B cell (primary cell): ENCODE measurements at regions not wholly inside any gene's neighbourhood (a gene's known extent, or its start where the extent isn't known, plus 50 kb on each side); places are given as distances from the start of the nearest gene placed in this dataset.

Experiments
- ATAC-seq: fragments of 200-7000 bp; cut with Tn5 transposase; one replicate; pipeline ENCODE4 v1.10.0; 2021; ENCODE audit warnings: low read depth, mild to moderate bottlenecking, moderate number of reproducible peaks, moderate library complexity
- CTCF ChIA-PET: fragments of 350-600 bp; sonication (Branson Sonifier 250); formaldehyde crosslinking; loops from one replicate; lab custom pipeline; 2021; ENCODE audit warnings: antibody characterized with exemption, inconsistent platforms; lab: Charles Lee
- POLR2A ChIA-PET: fragments of 350-600 bp; sonication (Branson Sonifier 250); formaldehyde crosslinking; loops from one replicate; lab custom pipeline; 2021; ENCODE audit warnings: antibody characterized with exemption; lab: Charles Lee
- DNase-seq: peaks from one replicate; pipeline ENCODE4 v3.0.0; 2013
- H2AFZ ChIP-seq: 2 replicates; pipeline ENCODE4 v1.6.1; 2012; ENCODE audit warnings: mild to moderate bottlenecking, low read depth, low read length; ENCODE audit not compliant: insufficient read depth, poor library complexity, severe bottlenecking
- H3K27ac ChIP-seq, 2 donors: 1 replicate in 1 of 2; 2 replicates in 1 of 2; pipeline ENCODE4 v1.5.1; 2012 to 2013; ENCODE audit warnings: low read length in 2 of 2, mild to moderate bottlenecking in 2 of 2, moderate library complexity in 1 of 2
- H3K27me3 ChIP-seq, 4 experiments: fragments of 200-600 bp in 1 of 4; sonication (generic) in 1 of 4; replicated peaks in 1 of 4; 1 replicate in 2 of 4; 2 replicates in 2 of 4; pipeline versions ENCODE4 v1.6.1 to v1.7.0; 2013 to 2016; ENCODE audit warnings: low read length in 3 of 4, mild to moderate bottlenecking in 2 of 4, mixed read lengths in 1 of 4, moderate library complexity in 1 of 4; ENCODE audit not compliant: insufficient read depth in 4 of 4, control insufficient read depth in 3 of 4; ENCODE audit errors: control extremely low read depth in 1 of 4
- H3K36me3 ChIP-seq, 2 experiments: replicated peaks in 1 of 2; 1 replicate in 1 of 2; 2 replicates in 1 of 2; pipeline versions ENCODE4 v1.6.1 to v1.7.1; 2013; ENCODE audit warnings: low read length in 1 of 2; ENCODE audit not compliant: insufficient read depth in 2 of 2, control insufficient read depth in 1 of 2; ENCODE audit errors: control extremely low read depth in 1 of 2, extremely low read depth in 1 of 2
- H3K4me1 ChIP-seq, 2 donors: fragments of 200-600 bp in 1 of 2; sonication (generic) in 1 of 2; 1 replicate in 1 of 2; 2 replicates in 1 of 2; pipeline versions ENCODE4 v1.5.1 to v1.6.1; 2013 to 2017; ENCODE audit warnings: low read length in 2 of 2; ENCODE audit not compliant: control insufficient read depth in 2 of 2, insufficient read depth in 2 of 2
- H3K4me2 ChIP-seq: replicated peaks from 2 replicates; pipeline ENCODE3; 2012; ENCODE audit warnings: mild to moderate bottlenecking, low read depth, low read length; ENCODE audit not compliant: poor library complexity, severe bottlenecking
- H3K4me3 ChIP-seq, 5 experiments: fragments of 200-600 bp in 1 of 5; sonication (generic) in 1 of 5; 1 replicate in 3 of 5; 2 replicates in 2 of 5; pipeline versions ENCODE4 v1.5.1 to v1.7.0; 2011 to 2016; ENCODE audit warnings: low read length in 4 of 5, mild to moderate bottlenecking in 4 of 5, low read depth in 2 of 5, control low read depth in 1 of 5, moderate library complexity in 1 of 5; ENCODE audit not compliant: insufficient read depth in 1 of 5; ENCODE audit errors: control extremely low read depth in 1 of 5, extremely low read depth in 1 of 5
- H3K79me2 ChIP-seq: fragments of 200-600 bp; sonication (generic); one replicate; pipeline ENCODE4 v1.6.0; 2016; ENCODE audit warnings: low read length; ENCODE audit not compliant: control insufficient read depth, insufficient read depth
- H3K9ac ChIP-seq: fragments of 200-600 bp; sonication (generic); 2 replicates; pipeline ENCODE4 v1.6.1; 2017; ENCODE audit warnings: mild to moderate bottlenecking, low read length, moderate library complexity
- H3K9me3 ChIP-seq, 3 donors: one replicate each; pipeline versions ENCODE4 v1.6.1 to v1.7.1; 2013; ENCODE audit warnings: low read length in 2 of 3; ENCODE audit not compliant: control insufficient read depth in 2 of 3, insufficient read depth in 1 of 3; ENCODE audit errors: control extremely low read depth in 1 of 3
- H4K20me1 ChIP-seq: 2 replicates; pipeline ENCODE4 v1.6.0; 2012; ENCODE audit warnings: mild to moderate bottlenecking, low read length; ENCODE audit not compliant: insufficient read depth, control insufficient read depth, poor library complexity, severe bottlenecking
- H3K27ac Mint-ChIP-seq: one replicate; pipeline ENCODE4 v1.8.0; 2021; ENCODE audit warnings: mixed read lengths
- H3K27me3 Mint-ChIP-seq: one replicate; pipeline ENCODE4 v1.8.0; 2021; ENCODE audit warnings: mixed read lengths
- H3K4me1 Mint-ChIP-seq: one replicate; pipeline ENCODE4 v1.8.0; 2021; ENCODE audit warnings: mixed read lengths
- H3K4me3 Mint-ChIP-seq: one replicate; pipeline ENCODE4 v1.8.0; 2021; ENCODE audit warnings: mixed read lengths
- H3K9me3 Mint-ChIP-seq: one replicate; pipeline ENCODE4 v1.8.0; 2022; ENCODE audit warnings: mixed read lengths; ENCODE audit not compliant: insufficient read depth
- CTCF ChIP-seq: fragments of 200-600 bp; IDR thresholded peaks from one replicate; pipeline ENCODE4 v1.8.0; 2022; ENCODE audit warnings: antibody characterized with exemption, mild to moderate bottlenecking
- EZH2 ChIP-seq: IDR thresholded peaks from 2 replicates; pipeline ENCODE4 v1.6.1; 2012; ENCODE audit warnings: borderline replicate concordance, low read depth, mild to moderate bottlenecking, moderate library complexity, low read length; ENCODE audit not compliant: insufficient read depth, poor library complexity, severe bottlenecking
- WGBS: methylation state at CpG from one replicate; pipeline ENCODE4 v1.1.5; 2013; ENCODE audit warnings: missing lambda C conversion rate; ENCODE audit not compliant: insufficient coverage; 5-methylcytosine and 5-hydroxymethylcytosine counted together
- intact Hi-C: fragments of 100-400 bp; cut with micrococcal nuclease; formaldehyde crosslinking; loops from one replicate; pipeline ENCODE4 v1.10.0; 2022

GRCh38 chr2:176683618-176684111, 414.4 kb downstream of the MTX2 start:
- Histone ChIP-seq H3K4me3 (no peak overlapping the region), H3K4me2 (no peak overlapping the region), H3K27ac (no peak overlapping the region), H3K9ac (no peak overlapping the region), H3K4me1 (no peaks in the 10 kb centered on the region), H3K79me2 (no peaks in the 10 kb centered on the region), H4K20me1 (no peaks in the 10 kb centered on the region), H2AFZ (no peak overlapping the region), H3K36me3 (no peaks in the 10 kb centered on the region), H3K9me3 (no peaks in the 10 kb centered on the region), H3K27me3 (no peaks in the 10 kb centered on the region)
- no peak for ATAC-seq
- ChIA-PET CTCF (no interaction called here), POLR2A (no interaction called here)
- peaks cover 38% of the 10 kb centered on the region for H3K27me3 Mint-ChIP-seq
- DNase-seq: no peak
- TF ChIP-seq CTCF (no peak), EZH2 (no peak)
- intact Hi-C loops: no loop called here
- H3K4me3 Mint-ChIP-seq: no peak overlapping the region
- H3K9me3 Mint-ChIP-seq: no peaks in the 10 kb centered on the region
- no peaks in the 10 kb centered on the region for H3K4me1 Mint-ChIP-seq
- H3K27ac Mint-ChIP-seq: no peak overlapping the region
- WGBS: no CpG with 5 or more reads among the region's 1 CpG

GRCh38 chr2:176685908-176686307, 416.7 kb downstream of the MTX2 start:
- ChIA-PET POLR2A (no interaction called here), CTCF (no interaction called here)
- H3K27me3 Mint-ChIP-seq: peaks cover 22% of the 10 kb centered on the region
- ATAC-seq: no peak
- Histone ChIP-seq H3K4me2 (no peak overlapping the region), H3K36me3 (no peaks in the 10 kb centered on the region), H2AFZ (no peak overlapping the region), H3K27me3 (no peaks in the 10 kb centered on the region), H4K20me1 (no peaks in the 10 kb centered on the region), H3K9me3 (no peaks in the 10 kb centered on the region), H3K9ac (no peak overlapping the region), H3K27ac (no peak overlapping the region), H3K79me2 (no peaks in the 10 kb centered on the region), H3K4me1 (no peaks in the 10 kb centered on the region), H3K4me3 (no peak overlapping the region)
- no peak for TF ChIP-seq EZH2
- no peak for TF ChIP-seq CTCF
- no peaks in the 10 kb centered on the region for H3K4me1 Mint-ChIP-seq
- intact Hi-C loops: no loop called here
- 92% methylated on average over 1 of the region's 3 CpGs for WGBS
- DNase-seq: no peak
- no peak overlapping the region for H3K4me3 Mint-ChIP-seq
- no peaks in the 10 kb centered on the region for H3K9me3 Mint-ChIP-seq
- H3K27ac Mint-ChIP-seq: no peak overlapping the region
